ENCODE measurements at regions not wholly inside any gene's neighbourhood (a gene's known extent, or its start where the extent isn't known, plus 50 kb on each side); places are given as distances from the start of the nearest gene placed in this dataset.

DNA sequence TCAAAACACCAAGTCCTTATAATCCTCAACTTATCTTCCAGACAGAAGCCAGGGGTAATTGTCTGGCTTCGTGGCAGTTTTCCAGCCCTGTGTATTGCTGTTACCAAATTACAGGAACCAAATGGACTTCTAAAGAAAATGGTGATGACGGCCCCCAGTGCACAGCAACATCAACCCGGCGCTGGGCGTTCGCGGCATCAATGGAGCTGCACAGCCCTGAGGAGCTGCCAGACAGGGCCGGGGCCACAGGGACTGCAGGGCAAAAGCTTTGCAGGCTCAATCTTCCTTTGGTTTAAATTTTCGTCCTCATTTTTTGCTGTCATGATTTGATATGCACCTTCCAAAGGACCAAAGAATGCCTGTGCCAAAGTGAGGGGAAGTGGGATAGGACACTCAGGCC, 292.5 kb downstream of the BRD1 start:
- Histone ChIP-seq H3K4me3 (no peak overlapping the region), H3K27ac (no peak overlapping the region), H3K36me3 (no peaks in the 10 kb centered on the region), H3K9me3 (no peaks in the 10 kb centered on the region), H3K4me1 (no peaks in the 10 kb centered on the region), H3K27me3 (no peaks in the 10 kb centered on the region)
- DNase-seq (ENCODE audit: low spot score), result no peak
- TF ChIP-seq, protein P1, sequence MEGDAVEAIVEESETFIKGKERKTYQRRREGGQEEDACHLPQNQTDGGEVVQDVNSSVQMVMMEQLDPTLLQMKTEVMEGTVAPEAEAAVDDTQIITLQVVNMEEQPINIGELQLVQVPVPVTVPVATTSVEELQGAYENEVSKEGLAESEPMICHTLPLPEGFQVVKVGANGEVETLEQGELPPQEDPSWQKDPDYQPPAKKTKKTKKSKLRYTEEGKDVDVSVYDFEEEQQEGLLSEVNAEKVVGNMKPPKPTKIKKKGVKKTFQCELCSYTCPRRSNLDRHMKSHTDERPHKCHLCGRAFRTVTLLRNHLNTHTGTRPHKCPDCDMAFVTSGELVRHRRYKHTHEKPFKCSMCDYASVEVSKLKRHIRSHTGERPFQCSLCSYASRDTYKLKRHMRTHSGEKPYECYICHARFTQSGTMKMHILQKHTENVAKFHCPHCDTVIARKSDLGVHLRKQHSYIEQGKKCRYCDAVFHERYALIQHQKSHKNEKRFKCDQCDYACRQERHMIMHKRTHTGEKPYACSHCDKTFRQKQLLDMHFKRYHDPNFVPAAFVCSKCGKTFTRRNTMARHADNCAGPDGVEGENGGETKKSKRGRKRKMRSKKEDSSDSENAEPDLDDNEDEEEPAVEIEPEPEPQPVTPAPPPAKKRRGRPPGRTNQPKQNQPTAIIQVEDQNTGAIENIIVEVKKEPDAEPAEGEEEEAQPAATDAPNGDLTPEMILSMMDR (IDR thresholded peaks at IDR 0.05), result no peak

DNA sequence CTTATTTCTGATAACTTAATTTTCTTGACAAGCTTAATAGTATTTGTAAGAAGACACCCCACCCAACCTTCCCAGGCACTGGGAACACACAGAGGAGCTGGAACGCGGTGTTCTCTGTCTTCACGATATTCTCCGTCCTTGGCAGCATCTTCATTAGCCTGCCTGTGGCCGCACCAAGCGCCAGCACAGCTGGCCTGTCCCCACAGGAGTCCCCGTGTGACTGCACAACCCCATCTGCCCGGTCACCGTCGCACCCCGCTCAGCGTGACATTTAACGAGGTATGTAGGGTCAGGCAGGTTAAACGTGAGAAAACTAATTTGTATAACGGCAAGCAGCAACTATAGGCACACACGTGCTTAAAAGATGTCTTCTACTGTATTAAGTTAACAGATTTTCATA, 293.3 kb downstream of the BRD1 start:
- Histone ChIP-seq H3K27me3 (no peaks in the 10 kb centered on the region), H3K36me3 (no peaks in the 10 kb centered on the region), H3K4me1 (no peaks in the 10 kb centered on the region), H3K27ac (no peak overlapping the region), H3K4me3 (no peak overlapping the region), H3K9me3 (no peaks in the 10 kb centered on the region)
- no peak for DNase-seq (ENCODE audit: low spot score)
- TF ChIP-seq, protein P1 (IDR thresholded peaks at IDR 0.05), result no peak

DNA sequence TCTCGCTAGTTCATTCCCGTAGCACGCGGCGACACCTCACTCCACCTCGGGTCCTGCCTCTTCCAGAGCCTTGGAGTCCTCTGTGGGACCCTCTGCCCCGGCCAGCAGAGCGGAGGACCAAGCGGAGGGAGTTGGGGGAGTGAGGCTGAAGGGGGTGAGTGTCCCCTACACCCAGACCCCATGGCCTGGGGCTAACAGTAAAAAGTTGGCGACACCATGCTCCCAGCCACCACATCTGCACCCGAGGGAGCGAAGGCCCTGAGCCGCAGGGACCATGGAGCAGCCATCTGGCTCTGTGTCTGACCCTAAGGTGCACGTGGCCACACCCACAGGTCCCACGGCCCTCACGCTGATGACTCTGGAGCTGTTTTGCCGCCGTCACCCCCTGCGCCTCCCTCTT, 293.8 kb downstream of the BRD1 start:
- Histone ChIP-seq H3K27me3 (no peaks in the 10 kb centered on the region), H3K9me3 (no peaks in the 10 kb centered on the region), H3K4me1 (no peaks in the 10 kb centered on the region), H3K36me3 (no peaks in the 10 kb centered on the region), H3K27ac (no peak overlapping the region), H3K4me3 (no peak overlapping the region)
- DNase-seq (ENCODE audit: low spot score), result no peak
- TF ChIP-seq, protein P1 (IDR thresholded peaks at IDR 0.05), result no peak

DNA sequence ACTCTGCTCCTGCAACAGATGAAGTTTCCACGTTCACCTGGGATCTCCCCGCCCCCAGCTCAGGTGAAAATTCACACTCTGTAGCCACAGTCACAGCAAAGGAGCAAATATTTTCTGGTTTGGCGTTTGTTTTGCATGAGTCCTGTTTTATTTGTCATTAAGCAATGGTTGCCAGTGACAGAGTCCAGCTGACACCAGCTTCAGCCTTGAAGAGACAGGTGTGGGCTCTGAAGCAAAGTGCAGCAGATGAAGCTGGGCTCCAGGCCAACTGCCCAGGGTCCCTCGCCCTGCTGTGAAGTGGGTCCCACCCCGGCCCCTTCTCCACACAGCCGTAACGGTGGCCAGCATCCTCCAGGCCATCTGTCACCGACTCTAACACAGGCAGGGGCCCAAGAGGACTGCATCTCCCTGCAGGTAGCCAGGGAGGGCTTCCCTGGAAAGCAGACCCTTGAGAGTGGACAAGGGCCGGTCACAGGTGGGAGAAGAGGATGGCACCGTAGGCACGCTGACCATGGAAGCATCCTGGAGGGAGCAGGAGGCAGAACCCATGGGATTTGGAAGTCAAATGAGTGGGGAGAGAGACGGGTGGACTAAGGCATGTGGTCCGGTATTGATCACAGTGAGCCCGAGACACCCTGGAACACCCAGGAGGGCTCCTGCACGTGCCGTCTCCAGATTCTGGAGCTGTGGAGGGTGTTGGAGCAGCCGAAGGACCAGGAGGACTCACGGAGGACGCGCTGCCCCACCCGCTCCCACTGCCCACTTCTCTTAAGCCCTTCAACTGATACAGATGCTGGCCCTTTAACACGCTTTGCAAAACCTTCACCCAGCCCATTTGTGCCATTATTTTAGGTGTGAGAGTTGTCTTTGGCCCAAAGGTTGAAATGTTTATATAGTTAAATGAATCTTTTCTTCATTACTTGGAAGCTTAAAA, 294.5 kb downstream of the BRD1 start:
- Histone ChIP-seq H3K27me3 (no peaks in the 10 kb centered on the region), H3K27ac (no peak overlapping the region), H3K36me3 (no peaks in the 10 kb centered on the region), H3K4me3 (no peak overlapping the region), H3K9me3 (no peaks in the 10 kb centered on the region), H3K4me1 (no peaks in the 10 kb centered on the region)
- TF ChIP-seq, protein P1 (IDR thresholded peaks at IDR 0.05), result no peak
- no peak for DNase-seq (ENCODE audit: low spot score)

DNA sequence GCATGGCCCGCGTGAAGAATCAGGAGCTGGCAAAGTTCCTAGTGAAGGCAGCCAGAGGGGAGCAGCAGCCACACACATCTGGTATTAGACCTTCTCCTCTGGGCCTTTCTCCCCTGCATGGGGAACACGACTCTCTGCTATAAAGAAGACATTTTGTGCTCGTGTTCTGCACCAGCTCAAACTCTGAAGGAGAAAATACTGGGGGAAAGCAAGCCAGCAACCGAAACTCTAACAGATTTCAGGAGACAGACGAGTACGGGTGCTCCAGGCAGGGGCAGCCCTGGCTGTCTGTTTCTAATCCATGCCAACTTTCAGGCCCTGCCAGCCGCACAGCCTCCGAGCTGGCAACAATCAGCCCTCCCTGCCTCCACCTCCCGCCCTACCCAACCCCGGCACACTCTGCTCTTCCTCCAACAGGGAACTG, 296.3 kb downstream of the BRD1 start:
- Histone ChIP-seq H3K4me3 (no peak overlapping the region), H3K36me3 (no peaks in the 10 kb centered on the region), H3K9me3 (no peaks in the 10 kb centered on the region), H3K27me3 (no peaks in the 10 kb centered on the region), H3K4me1 (no peaks in the 10 kb centered on the region), H3K27ac (no peak overlapping the region)
- no peak for DNase-seq (ENCODE audit: low spot score)
- TF ChIP-seq, protein P1 (IDR thresholded peaks at IDR 0.05), result no peak

Measured in right atrium auricular region (tissue), 2 donors.